GM19463 (cell line): ENCODE measurements at regions not wholly inside any gene's neighbourhood (a gene's known extent, or its start where the extent isn't known, plus 50 kb on each side); places are given as distances from the start of the nearest gene placed in this dataset.

ENCODE experiments used
- ATAC-seq: cut with Tn5 transposase; IDR thresholded peaks from one replicate; pipeline ENCODE4 v1.9.1; 2021; ENCODE audit warnings: mild to moderate bottlenecking, moderate library complexity; ENCODE audit not compliant: unreplicated experiment

DNA sequence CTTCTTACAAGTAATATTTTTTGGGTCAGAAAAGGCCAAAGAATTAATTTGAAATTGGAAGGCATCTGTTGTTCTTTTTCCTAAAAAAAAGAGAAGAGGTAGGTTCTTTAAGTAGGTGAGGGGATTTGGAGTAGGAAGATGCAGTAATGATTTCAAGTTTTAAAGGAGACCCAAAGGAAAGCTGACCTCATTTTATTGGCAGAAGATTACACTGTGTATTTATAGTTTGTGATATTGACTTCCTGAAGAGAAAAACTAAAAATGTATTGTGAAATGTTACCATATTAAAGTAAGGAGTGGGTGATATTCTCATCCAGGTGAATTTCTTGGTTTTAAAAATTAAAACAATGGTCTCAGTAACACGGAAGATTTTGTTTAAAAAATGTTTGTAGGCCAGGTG is 56.6 kb upstream of the CELF2 start:
- ATAC-seq = no peak

GRCh38 chr10:10967029-10967428 is 50.6 kb upstream of the CELF2 start:
- no peak for ATAC-seq

DNA sequence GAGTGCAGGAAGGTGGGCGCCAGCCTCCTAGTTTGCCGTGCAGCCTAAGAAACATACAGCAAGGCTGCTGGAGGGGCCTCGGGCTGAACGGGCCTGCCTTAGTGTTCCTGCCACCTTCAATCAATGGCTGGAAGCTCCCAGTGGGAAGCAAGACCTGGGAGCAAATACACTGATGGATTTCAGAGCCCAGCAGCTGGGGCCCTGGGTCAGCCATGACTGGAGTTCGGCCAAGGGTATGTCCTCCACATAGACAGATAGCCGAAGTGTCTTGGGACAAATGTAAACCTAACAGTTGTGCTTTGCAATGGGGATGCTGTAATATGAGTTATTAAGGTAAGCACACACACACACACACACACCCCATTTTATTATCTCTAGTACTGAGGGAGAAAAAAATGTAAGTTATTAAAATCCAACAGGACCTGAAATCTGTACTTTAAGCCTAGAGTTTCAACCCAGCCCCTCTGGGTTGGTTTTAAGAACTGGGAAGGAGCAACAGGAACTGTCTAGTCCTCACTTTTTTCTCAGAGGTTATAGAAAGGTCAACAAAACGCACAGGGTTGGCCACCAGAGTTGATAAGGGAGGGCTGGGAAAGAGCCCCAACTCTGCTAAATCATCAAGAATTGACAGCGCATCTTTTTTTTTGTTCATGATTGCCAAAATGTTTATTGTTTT is 50.0 kb upstream of the CELF2 start:
- ATAC-seq = no peak
